OCI-LY1 (cell line): ENCODE measurements at regions not wholly inside any gene's neighbourhood (a gene's known extent, or its start where the extent isn't known, plus 50 kb on each side); places are given as distances from the start of the nearest gene placed in this dataset.

Experiments
- H2AFZ ChIP-seq: fragments of 200-600 bp; sonication (generic), shearing (Covaris generic); 2 replicates; pipeline ENCODE4 v1.6.0; 2014; ENCODE audit warnings: antibody characterized with exemption, mild to moderate bottlenecking, low read length
- H3F3A ChIP-seq: fragments of 200-600 bp; sonication (generic), shearing (Covaris generic); 2 replicates; pipeline ENCODE4 v1.6.0; 2014; ENCODE audit warnings: mild to moderate bottlenecking, antibody characterized with exemption, low read length, moderate library complexity; ENCODE audit not compliant: insufficient read depth
- H3K27ac ChIP-seq: fragments of 200-600 bp; sonication (generic); 2 replicates; pipeline ENCODE4 v1.5.1; 2014; ENCODE audit warnings: low read length, mixed run types, mild to moderate bottlenecking, low read depth; ENCODE audit not compliant: poor library complexity, severe bottlenecking
- H3K27me3 ChIP-seq: fragments of 200-600 bp; sonication (generic); 2 replicates; pipeline ENCODE4 v1.6.0; 2014; ENCODE audit warnings: antibody characterized with exemption, mild to moderate bottlenecking, low read length, moderate library complexity; ENCODE audit not compliant: insufficient read depth
- H3K36me3 ChIP-seq: fragments of 200-600 bp; sonication (generic); 2 replicates; pipeline ENCODE4 v1.6.1; 2014; ENCODE audit warnings: mild to moderate bottlenecking, antibody characterized with exemption, low read length, moderate library complexity, mixed read lengths; ENCODE audit not compliant: insufficient read depth
- H3K4me1 ChIP-seq: fragments of 200-600 bp; sonication (generic); 2 replicates; pipeline ENCODE4 v1.5.1; 2014; ENCODE audit warnings: mild to moderate bottlenecking, low read length, moderate library complexity; ENCODE audit not compliant: insufficient read depth, severe bottlenecking
- H3K4me2 ChIP-seq: fragments of 200-600 bp; sonication (generic), shearing (Covaris generic); 2 replicates; pipeline ENCODE4 v1.6.1; 2014; ENCODE audit warnings: low read length
- H3K4me3 ChIP-seq: fragments of 200-600 bp; sonication (generic); 2 replicates; pipeline ENCODE4 v1.5.1; 2014; ENCODE audit warnings: low read length, low read depth, mild to moderate bottlenecking, mixed read lengths; ENCODE audit not compliant: poor library complexity, severe bottlenecking
- H3K79me2 ChIP-seq: fragments of 200-600 bp; shearing (Covaris generic); 2 replicates; pipeline ENCODE4 v1.6.1; 2016; ENCODE audit warnings: mixed run types, low read length, mixed read lengths; ENCODE audit not compliant: insufficient read depth
- H3K9ac ChIP-seq: fragments of 200-600 bp; sonication (generic), shearing (Covaris generic); 2 replicates; pipeline ENCODE4 v1.6.1; 2014; ENCODE audit warnings: mild to moderate bottlenecking, low read length, mixed read lengths
- H3K9me2 ChIP-seq: fragments of 200-600 bp; sonication (generic), shearing (Covaris generic); 2 replicates; pipeline ENCODE4 v1.6.1; 2014; ENCODE audit warnings: low read depth, mild to moderate bottlenecking, low read length, mixed read lengths
- H3K9me3 ChIP-seq: fragments of 200-600 bp; shearing (Covaris generic); 2 replicates; pipeline ENCODE4 v1.6.1; 2014; ENCODE audit warnings: low read length, mixed read lengths
- H4K20me1 ChIP-seq: fragments of 200-600 bp; sonication (generic), shearing (Covaris generic); 2 replicates; pipeline ENCODE4 v1.6.0; 2016; ENCODE audit warnings: mild to moderate bottlenecking, low read length; ENCODE audit not compliant: insufficient read depth
- EZH2 ChIP-seq: fragments of 200-600 bp; sonication (generic), shearing (Covaris generic); IDR thresholded peaks from 2 replicates; pipeline ENCODE4 v1.8.0; 2017; ENCODE audit warnings: borderline replicate concordance, mixed run types, mild to moderate bottlenecking, antibody characterized with exemption, low read length, moderate library complexity, mixed read lengths
- TF ChIP-seq, protein P1 (sequence below): fragments of 200-600 bp; sonication (generic), shearing (Covaris generic); IDR thresholded peaks from 2 replicates; pipeline ENCODE4 v1.5.1; 2017; ENCODE audit warnings: mild to moderate bottlenecking, antibody characterized with exemption, low read length, moderate library complexity, mixed read lengths

DNA sequence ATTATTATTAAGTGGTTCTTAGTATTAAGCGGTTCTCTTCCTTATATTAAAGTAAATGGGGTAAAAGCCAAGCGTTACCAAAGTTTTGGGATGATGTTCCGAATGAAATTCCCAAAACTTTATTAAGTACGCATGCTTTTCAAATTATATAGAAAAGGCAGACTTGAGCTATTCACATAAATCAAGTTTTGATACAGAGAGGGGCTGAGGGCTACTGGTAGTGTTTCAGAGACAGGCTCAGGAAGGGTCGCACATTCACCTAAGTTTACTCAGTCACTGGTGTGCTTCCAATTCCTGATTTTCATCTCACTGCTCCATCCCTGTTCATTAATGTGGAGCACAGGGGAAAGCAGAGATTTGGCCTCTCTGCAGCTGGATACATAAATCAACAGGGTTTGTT is 652.2 kb downstream of the QKI start:
- no peaks in the 10 kb centered on the region for H3K27me3 ChIP-seq

DNA sequence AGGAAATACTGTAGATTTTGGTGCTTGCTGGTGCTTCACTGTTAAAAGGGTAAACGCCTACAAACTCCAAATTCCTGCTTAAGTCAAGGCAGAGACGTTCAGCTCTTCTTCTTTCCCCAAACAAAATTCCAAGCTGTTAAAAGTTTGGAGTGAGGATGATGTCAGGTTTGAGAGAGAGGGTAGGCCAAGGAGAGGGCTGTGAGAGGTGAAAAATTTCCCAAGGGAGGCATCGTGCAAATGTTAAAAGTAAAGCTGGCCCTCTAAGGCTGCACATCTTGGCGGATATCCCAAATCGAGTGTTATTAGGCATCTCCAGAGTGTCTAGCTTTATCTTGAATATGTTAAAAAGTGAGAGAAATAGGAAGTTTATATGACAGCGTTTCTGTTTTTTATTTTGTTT is 651.8 kb downstream of the QKI start:
- Histone ChIP-seq H3K9me2 (no peaks in the 10 kb centered on the region), H4K20me1 (no peaks in the 10 kb centered on the region), H3K27ac (no peak overlapping the region), H3K36me3 (no peaks in the 10 kb centered on the region), H2AFZ (no peak overlapping the region), H3K4me2 (no peak overlapping the region), H3K79me2 (no peaks in the 10 kb centered on the region), H3K9ac (no peak overlapping the region), H3K4me1 (no peaks in the 10 kb centered on the region), H3K4me3 (no peak overlapping the region), H3K9me3 (no peaks in the 10 kb centered on the region), H3F3A (no peaks in the 10 kb centered on the region), H3K27me3 (no peaks in the 10 kb centered on the region)
- TF ChIP-seq EZH2, result no peak
- TF ChIP-seq, protein P1, sequence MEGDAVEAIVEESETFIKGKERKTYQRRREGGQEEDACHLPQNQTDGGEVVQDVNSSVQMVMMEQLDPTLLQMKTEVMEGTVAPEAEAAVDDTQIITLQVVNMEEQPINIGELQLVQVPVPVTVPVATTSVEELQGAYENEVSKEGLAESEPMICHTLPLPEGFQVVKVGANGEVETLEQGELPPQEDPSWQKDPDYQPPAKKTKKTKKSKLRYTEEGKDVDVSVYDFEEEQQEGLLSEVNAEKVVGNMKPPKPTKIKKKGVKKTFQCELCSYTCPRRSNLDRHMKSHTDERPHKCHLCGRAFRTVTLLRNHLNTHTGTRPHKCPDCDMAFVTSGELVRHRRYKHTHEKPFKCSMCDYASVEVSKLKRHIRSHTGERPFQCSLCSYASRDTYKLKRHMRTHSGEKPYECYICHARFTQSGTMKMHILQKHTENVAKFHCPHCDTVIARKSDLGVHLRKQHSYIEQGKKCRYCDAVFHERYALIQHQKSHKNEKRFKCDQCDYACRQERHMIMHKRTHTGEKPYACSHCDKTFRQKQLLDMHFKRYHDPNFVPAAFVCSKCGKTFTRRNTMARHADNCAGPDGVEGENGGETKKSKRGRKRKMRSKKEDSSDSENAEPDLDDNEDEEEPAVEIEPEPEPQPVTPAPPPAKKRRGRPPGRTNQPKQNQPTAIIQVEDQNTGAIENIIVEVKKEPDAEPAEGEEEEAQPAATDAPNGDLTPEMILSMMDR, result no peak

More for the DNA sequence above, 652.2 kb downstream of the QKI start:
- H3K9me3 ChIP-seq, result no peaks in the 10 kb centered on the region
- no peaks in the 10 kb centered on the region for H3K9me2 ChIP-seq
- H3K4me2 ChIP-seq, result no peak overlapping the region
- H3K4me3 ChIP-seq, result no peak overlapping the region
- no peaks in the 10 kb centered on the region for H3F3A ChIP-seq
- H3K79me2 ChIP-seq, result no peaks in the 10 kb centered on the region
- H3K27ac ChIP-seq, result no peak overlapping the region
- H2AFZ ChIP-seq, result no peak overlapping the region
- no peaks in the 10 kb centered on the region for H3K36me3 ChIP-seq
- no peak for TF ChIP-seq EZH2
- TF ChIP-seq, protein P1, result no peak
- H3K9ac ChIP-seq, result no peak overlapping the region
- no peaks in the 10 kb centered on the region for H3K4me1 ChIP-seq
- no peaks in the 10 kb centered on the region for H4K20me1 ChIP-seq

DNA sequence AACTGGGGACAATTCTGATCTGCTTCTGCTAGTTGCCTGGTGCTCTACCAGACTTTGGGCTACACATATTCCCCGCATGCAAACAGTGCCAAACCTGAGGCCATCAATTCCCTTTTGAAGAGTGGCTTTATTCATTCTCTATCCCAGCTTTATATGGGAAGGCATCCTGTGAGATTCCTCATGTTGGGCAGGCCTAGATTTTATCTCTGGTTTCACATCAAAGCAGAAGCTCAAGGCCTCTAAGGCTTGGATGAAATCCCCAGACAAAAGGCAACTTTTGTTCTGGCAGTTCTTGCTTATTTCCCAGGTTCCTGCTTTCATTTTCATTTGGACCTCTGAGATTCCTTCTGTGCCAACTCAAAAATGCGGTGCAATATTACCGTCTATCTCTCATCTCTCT is 648.8 kb downstream of the QKI start:
- Histone ChIP-seq H3K4me2 (no peak overlapping the region), H3K27me3 (no peaks in the 10 kb centered on the region), H3K4me3 (no peak overlapping the region), H3K4me1 (no peaks in the 10 kb centered on the region), H3K9me2 (no peaks in the 10 kb centered on the region), H4K20me1 (no peaks in the 10 kb centered on the region), H2AFZ (no peak overlapping the region), H3K27ac (no peak overlapping the region), H3K9ac (no peak overlapping the region), H3K79me2 (no peaks in the 10 kb centered on the region), H3K9me3 (no peaks in the 10 kb centered on the region), H3K36me3 (no peaks in the 10 kb centered on the region), H3F3A (no peaks in the 10 kb centered on the region)
- TF ChIP-seq, protein P1, result no peak
- TF ChIP-seq EZH2, result no peak
